ENCODE measurements at regions not wholly inside any gene's neighbourhood (a gene's known extent, or its start where the extent isn't known, plus 50 kb on each side); places are given as distances from the start of the nearest gene placed in this dataset.

- DNase-seq (ENCODE audit: low spot score) = peak; percentile 57
Observed at GRCh38 chr17:77725846-77726245, 232.7 kb upstream of the TNRC6C start.

- DNase-seq (ENCODE audit: low spot score) = peak; percentile 53
Observed at GRCh38 chr17:77726549-77727006, 231.9 kb upstream of the TNRC6C start.

- peak; percentile 64 for DNase-seq (ENCODE audit: low spot score)
Observed at GRCh38 chr17:77727037-77727615, 231.4 kb upstream of the TNRC6C start.

- DNase-seq (ENCODE audit: low spot score) = no peak
Observed at GRCh38 chr17:77728474-77728795, 230.1 kb upstream of the TNRC6C start.

- DNase-seq (ENCODE audit: low spot score) = no peak
Observed at GRCh38 chr17:77728871-77729270, 229.6 kb upstream of the TNRC6C start.

- no peak for DNase-seq (ENCODE audit: low spot score)
Observed at GRCh38 chr17:77729587-77729986, 228.9 kb upstream of the TNRC6C start.

- no peak for DNase-seq (ENCODE audit: low spot score)
Observed at GRCh38 chr17:77730376-77730775, 228.1 kb upstream of the TNRC6C start.

GRCh38 chr17:77733576-77734296 is 224.8 kb upstream of the TNRC6C start:
- DNase-seq (ENCODE audit: low spot score) = peak; percentile 15

- DNase-seq (ENCODE audit: low spot score) = peak; percentile 91
Observed at GRCh38 chr17:77734371-77735080, 224.0 kb upstream of the TNRC6C start.

GRCh38 chr17:77735081-77735565 is 223.4 kb upstream of the TNRC6C start:
- DNase-seq (ENCODE audit: low spot score) = peak; percentile 67

GRCh38 chr17:77735566-77736198 is 222.8 kb upstream of the TNRC6C start:
- peak; percentile 74 for DNase-seq (ENCODE audit: low spot score)

- peak; percentile 76 for DNase-seq (ENCODE audit: low spot score)
Observed at GRCh38 chr17:77736199-77736585, 222.3 kb upstream of the TNRC6C start.

GRCh38 chr17:77736721-77737120 is 221.8 kb upstream of the TNRC6C start:
- DNase-seq (ENCODE audit: low spot score) = peak; percentile 59

GRCh38 chr17:77737442-77738265 is 220.8 kb upstream of the TNRC6C start:
- peak; percentile 42 for DNase-seq (ENCODE audit: low spot score)

- peak; percentile 61 for DNase-seq (ENCODE audit: low spot score)
Observed at GRCh38 chr17:77738751-77739531, 219.6 kb upstream of the TNRC6C start.

- peak; percentile 45 for DNase-seq (ENCODE audit: low spot score)
Observed at GRCh38 chr17:77740481-77740880, 218.0 kb upstream of the TNRC6C start.

GRCh38 chr17:77741109-77741508 is 217.4 kb upstream of the TNRC6C start:
- DNase-seq (ENCODE audit: low spot score) = peak; percentile 28

GRCh38 chr17:77742579-77742978 is 215.9 kb upstream of the TNRC6C start:
- peak; percentile 28 for DNase-seq (ENCODE audit: low spot score)

GRCh38 chr17:77744066-77744988 is 214.2 kb upstream of the TNRC6C start:
- peak; percentile 59 for DNase-seq (ENCODE audit: low spot score)

- no peak for DNase-seq (ENCODE audit: low spot score)
Observed at GRCh38 chr17:77745702-77746101, 212.8 kb upstream of the TNRC6C start.

All from left forelimb (tissue), 1 donor.